Breast epithelium (tissue), 3 donors: ENCODE measurements at regions not wholly inside any gene's neighbourhood (a gene's known extent, or its start where the extent isn't known, plus 50 kb on each side); places are given as distances from the start of the nearest gene placed in this dataset.

Experiments used
- POLR2AphosphoS5 ChIP-seq, 3 donors: sonication (generic); formaldehyde crosslinking; IDR thresholded peaks; one replicate each; pipeline ENCODE4 v1.6.1; 2017; ENCODE audit warnings: antibody characterized with exemption in 3 of 3
- TF ChIP-seq, protein P1 (sequence below), 3 donors: fragments of 450-650 bp; IDR thresholded peaks; one replicate each; pipeline ENCODE4 v1.5.1; 2016 to 2017; ENCODE audit warnings: antibody characterized with exemption in 3 of 3, mild to moderate bottlenecking in 3 of 3, moderate library complexity in 3 of 3

DNA sequence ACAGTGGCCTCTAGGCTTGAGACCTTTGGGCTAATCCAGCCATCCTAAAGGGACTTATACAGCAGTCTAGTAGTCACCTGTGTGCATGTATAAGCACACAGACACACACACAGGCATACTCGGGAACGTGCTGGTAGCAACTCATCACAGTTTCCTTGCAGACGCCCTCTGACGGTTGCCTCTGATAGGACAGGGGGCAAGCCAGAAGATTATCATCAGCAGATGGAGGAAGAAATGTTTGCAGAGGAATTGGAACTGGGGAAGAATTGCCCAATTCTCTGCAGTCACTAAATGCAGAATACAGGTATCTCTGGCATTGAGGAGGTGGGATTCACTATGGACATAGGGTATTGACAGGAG is 222.2 kb downstream of the C1orf94 start:
- TF ChIP-seq, protein P1, sequence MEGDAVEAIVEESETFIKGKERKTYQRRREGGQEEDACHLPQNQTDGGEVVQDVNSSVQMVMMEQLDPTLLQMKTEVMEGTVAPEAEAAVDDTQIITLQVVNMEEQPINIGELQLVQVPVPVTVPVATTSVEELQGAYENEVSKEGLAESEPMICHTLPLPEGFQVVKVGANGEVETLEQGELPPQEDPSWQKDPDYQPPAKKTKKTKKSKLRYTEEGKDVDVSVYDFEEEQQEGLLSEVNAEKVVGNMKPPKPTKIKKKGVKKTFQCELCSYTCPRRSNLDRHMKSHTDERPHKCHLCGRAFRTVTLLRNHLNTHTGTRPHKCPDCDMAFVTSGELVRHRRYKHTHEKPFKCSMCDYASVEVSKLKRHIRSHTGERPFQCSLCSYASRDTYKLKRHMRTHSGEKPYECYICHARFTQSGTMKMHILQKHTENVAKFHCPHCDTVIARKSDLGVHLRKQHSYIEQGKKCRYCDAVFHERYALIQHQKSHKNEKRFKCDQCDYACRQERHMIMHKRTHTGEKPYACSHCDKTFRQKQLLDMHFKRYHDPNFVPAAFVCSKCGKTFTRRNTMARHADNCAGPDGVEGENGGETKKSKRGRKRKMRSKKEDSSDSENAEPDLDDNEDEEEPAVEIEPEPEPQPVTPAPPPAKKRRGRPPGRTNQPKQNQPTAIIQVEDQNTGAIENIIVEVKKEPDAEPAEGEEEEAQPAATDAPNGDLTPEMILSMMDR (IDR thresholded peaks at IDR 0.05), result no peak
- no peak for TF ChIP-seq POLR2AphosphoS5 (IDR thresholded peaks at IDR 0.05)
